Chondrocyte (in vitro differentiated cells): ENCODE measurements at regions not wholly inside any gene's neighbourhood (a gene's known extent, or its start where the extent isn't known, plus 50 kb on each side); places are given as distances from the start of the nearest gene placed in this dataset.
"Not testable (repeated sequence)": the region's sequence is repeated elsewhere in the genome, so short reads cannot be mapped to it uniquely, and the experiment has no call there.

Experiments
- DNase-seq: peaks from one replicate; pipeline ENCODE4 v3.0.0; 2021; ENCODE audit warnings: mixed read lengths, low spot score
- H3K27ac Mint-ChIP-seq: one replicate; pipeline ENCODE4 v1.8.0; 2021; ENCODE audit warnings: mild to moderate bottlenecking, moderate library complexity, mixed read lengths; ENCODE audit not compliant: unreplicated experiment
- H3K27me3 Mint-ChIP-seq: 2 replicates; pipeline ENCODE4 v1.8.0; 2021; ENCODE audit warnings: low read depth, mixed read lengths
- H3K36me3 Mint-ChIP-seq: 2 replicates; pipeline ENCODE4 v1.8.0; 2021; ENCODE audit warnings: low read depth, mixed read lengths
- H3K4me1 Mint-ChIP-seq: 2 replicates; pipeline ENCODE4 v1.8.0; 2021; ENCODE audit warnings: low read depth, mild to moderate bottlenecking, mixed read lengths
- H3K4me3 Mint-ChIP-seq: one replicate; pipeline ENCODE4 v1.8.0; 2021; ENCODE audit warnings: mild to moderate bottlenecking, moderate library complexity, mixed read lengths; ENCODE audit not compliant: unreplicated experiment
- H3K9me3 Mint-ChIP-seq: 2 replicates; pipeline ENCODE4 v1.8.0; 2021; ENCODE audit warnings: low read depth, mixed read lengths
- CTCF ChIP-seq: fragments of 200-600 bp; sonication (generic); IDR thresholded peaks from 2 replicates; pipeline ENCODE4 v1.5.0; 2021; ENCODE audit warnings: antibody characterized with exemption, mild to moderate bottlenecking, moderate library complexity

GRCh38 chr11:16596231-16596630 is 142.2 kb upstream of the C11orf58 start:
- DNase-seq, result no peak
- no peak for TF ChIP-seq CTCF
- Mint-ChIP-seq H3K4me1 (peaks cover 11% of the 10 kb centered on the region), H3K27ac (no peak overlapping the region), H3K4me3 (no peak overlapping the region), H3K27me3 (no peaks in the 10 kb centered on the region), H3K9me3 (no peaks in the 10 kb centered on the region), H3K36me3 (no peaks in the 10 kb centered on the region)

- no peak for TF ChIP-seq CTCF
- H3K27me3 Mint-ChIP-seq, result no peaks in the 10 kb centered on the region
- H3K36me3 Mint-ChIP-seq, result no peaks in the 10 kb centered on the region
- no peak overlapping the region for H3K27ac Mint-ChIP-seq
- H3K9me3 Mint-ChIP-seq, result no peaks in the 10 kb centered on the region
- no peak overlapping the region for H3K4me3 Mint-ChIP-seq
- DNase-seq, result no peak
- H3K4me1 Mint-ChIP-seq, result peaks cover 5% of the 10 kb centered on the region
Measured at GRCh38 chr11:16591157-16591556, 147.3 kb upstream of the C11orf58 start.

GRCh38 chr11:16587670-16588069 is 150.8 kb upstream of the C11orf58 start:
- no peaks in the 10 kb centered on the region for H3K27me3 Mint-ChIP-seq
- no peak for TF ChIP-seq CTCF
- no peak overlapping the region for H3K4me3 Mint-ChIP-seq

GRCh38 chr11:16584569-16584968 is 153.9 kb upstream of the C11orf58 start:
- no peak overlapping the region for H3K27ac Mint-ChIP-seq
- DNase-seq, result no peak
- no peak for TF ChIP-seq CTCF
- peaks cover 3% of the 10 kb centered on the region for H3K9me3 Mint-ChIP-seq
- no peak overlapping the region for H3K4me3 Mint-ChIP-seq
- H3K27me3 Mint-ChIP-seq, result no peaks in the 10 kb centered on the region
- no peaks in the 10 kb centered on the region for H3K4me1 Mint-ChIP-seq
- peaks cover 1% of the 10 kb centered on the region for H3K36me3 Mint-ChIP-seq

More at GRCh38 chr11:16587670-16588069, 150.8 kb upstream of the C11orf58 start:
- DNase-seq, result no peak
- H3K27ac Mint-ChIP-seq, result no peak overlapping the region
- H3K9me3 Mint-ChIP-seq, result no peaks in the 10 kb centered on the region
- H3K36me3 Mint-ChIP-seq, result no peaks in the 10 kb centered on the region
- H3K4me1 Mint-ChIP-seq, result no peaks in the 10 kb centered on the region

GRCh38 chr11:16581078-16581477 is 157.4 kb upstream of the C11orf58 start:
- H3K9me3 Mint-ChIP-seq, H3K36me3 Mint-ChIP-seq, H3K4me3 Mint-ChIP-seq, H3K27ac Mint-ChIP-seq, H3K27me3 Mint-ChIP-seq, DNase-seq: not testable (repeated sequence)
- H3K4me1 Mint-ChIP-seq, result peaks cover 12% of the 10 kb centered on the region

- no peak for TF ChIP-seq CTCF
- Mint-ChIP-seq H3K27ac (no peak overlapping the region), H3K4me3 (no peak overlapping the region), H3K36me3 (peaks cover 1% of the 10 kb centered on the region), H3K4me1 (peaks cover 21% of the 10 kb centered on the region), H3K9me3 (peaks cover 3% of the 10 kb centered on the region), H3K27me3 (no peaks in the 10 kb centered on the region)
- DNase-seq, result no peak
Measured at GRCh38 chr11:16577490-16577889, 161.0 kb upstream of the C11orf58 start.

GRCh38 chr11:16574889-16575288 is 163.6 kb upstream of the C11orf58 start:
- H3K27ac Mint-ChIP-seq, H3K36me3 Mint-ChIP-seq, DNase-seq, H3K9me3 Mint-ChIP-seq, H3K4me3 Mint-ChIP-seq, H3K27me3 Mint-ChIP-seq: not testable (repeated sequence)
- peaks cover 22% of the 10 kb centered on the region for H3K4me1 Mint-ChIP-seq
